ENCODE measurements at regions not wholly inside any gene's neighbourhood (a gene's known extent, or its start where the extent isn't known, plus 50 kb on each side); places are given as distances from the start of the nearest gene placed in this dataset.
A peak's percentile ranks its signal among the peaks of the same experiment; 100 is the strongest.
"Not testable (repeated sequence)": the region's sequence is repeated elsewhere in the genome, so short reads cannot be mapped to it uniquely, and the experiment has no call there.

- DNase-seq (ENCODE audit: low spot score) = no peak
- FAIRE-seq = no peak
These were observed 86.3 kb downstream of the NUS1 start for GRCh38 chr6:117761610-117762009.

- FAIRE-seq (no peak), DNase-seq (ENCODE audit: low spot score) (no peak)
These were observed 96.1 kb downstream of the NUS1 start for GRCh38 chr6:117771403-117771802.

- no peak for FAIRE-seq
- DNase-seq (ENCODE audit: low spot score) = peak; percentile 24
These were observed 101.2 kb downstream of the NUS1 start for GRCh38 chr6:117776441-117776840.

DNA sequence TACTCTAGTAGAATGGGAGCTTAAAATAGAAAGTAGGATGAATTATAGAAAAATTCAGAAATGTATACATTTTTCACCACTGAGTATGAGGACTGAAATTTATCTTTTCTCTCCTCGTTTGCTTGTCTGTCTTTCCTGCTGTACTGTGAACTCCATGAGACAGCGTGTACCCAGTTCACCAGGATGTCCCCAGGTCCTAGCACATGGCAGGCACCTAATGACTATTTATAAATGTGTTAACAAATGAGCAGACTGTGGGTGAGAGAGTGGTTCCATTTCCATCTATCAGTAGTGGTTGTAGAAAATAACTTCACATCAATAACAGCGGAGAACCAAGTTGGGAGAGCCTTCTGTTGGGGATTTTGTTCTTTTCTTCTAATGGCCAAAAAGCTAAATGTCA lies 106.3 kb downstream of the NUS1 start:
- no peak for FAIRE-seq
- DNase-seq (ENCODE audit: low spot score) = no peak

GRCh38 chr6:117783279-117783678 lies 108.0 kb downstream of the NUS1 start:
- DNase-seq (ENCODE audit: low spot score) (no peak), FAIRE-seq (no peak)

GRCh38 chr6:117791012-117791411 lies 115.7 kb downstream of the NUS1 start:
- DNase-seq (ENCODE audit: low spot score) = no peak
- no peak for FAIRE-seq

DNA sequence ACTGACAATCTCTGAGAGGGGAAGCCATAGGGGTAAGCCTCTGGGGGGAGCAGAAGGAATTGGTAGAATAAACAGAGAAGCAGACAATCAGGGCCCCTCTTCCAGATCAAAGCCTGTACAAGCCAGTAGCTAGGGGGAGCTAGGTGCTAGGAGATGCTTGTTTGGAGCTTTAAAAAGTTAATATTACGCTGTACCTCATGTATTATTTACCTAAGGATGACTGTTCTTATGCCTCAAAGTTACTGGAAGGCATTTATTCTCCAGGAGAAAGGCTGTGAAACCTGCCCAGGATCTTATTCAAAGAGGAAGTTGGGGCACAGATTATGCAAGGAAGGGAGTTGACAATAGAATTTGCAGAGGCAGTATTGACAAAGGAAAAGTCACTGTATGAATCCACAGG lies 111.8 kb upstream of the SLC35F1 start:
- no peak for FAIRE-seq
- DNase-seq (ENCODE audit: low spot score) = no peak

GRCh38 chr6:117798819-117799218 lies 108.2 kb upstream of the SLC35F1 start:
- not testable (repeated sequence) for DNase-seq (ENCODE audit: low spot score); FAIRE-seq

GRCh38 chr6:117810269-117810668 lies 96.8 kb upstream of the SLC35F1 start:
- FAIRE-seq = no peak
- DNase-seq (ENCODE audit: low spot score) = no peak

- no peak for DNase-seq (ENCODE audit: low spot score)
- FAIRE-seq = no peak
These were observed 89.6 kb upstream of the SLC35F1 start for GRCh38 chr6:117817499-117817898.

GRCh38 chr6:117817992-117818391 lies 89.1 kb upstream of the SLC35F1 start:
- FAIRE-seq = no peak
- no peak for DNase-seq (ENCODE audit: low spot score)

- DNase-seq (ENCODE audit: low spot score) (no peak), FAIRE-seq (no peak)
These were observed 88.6 kb upstream of the SLC35F1 start for GRCh38 chr6:117818449-117818848.

DNA sequence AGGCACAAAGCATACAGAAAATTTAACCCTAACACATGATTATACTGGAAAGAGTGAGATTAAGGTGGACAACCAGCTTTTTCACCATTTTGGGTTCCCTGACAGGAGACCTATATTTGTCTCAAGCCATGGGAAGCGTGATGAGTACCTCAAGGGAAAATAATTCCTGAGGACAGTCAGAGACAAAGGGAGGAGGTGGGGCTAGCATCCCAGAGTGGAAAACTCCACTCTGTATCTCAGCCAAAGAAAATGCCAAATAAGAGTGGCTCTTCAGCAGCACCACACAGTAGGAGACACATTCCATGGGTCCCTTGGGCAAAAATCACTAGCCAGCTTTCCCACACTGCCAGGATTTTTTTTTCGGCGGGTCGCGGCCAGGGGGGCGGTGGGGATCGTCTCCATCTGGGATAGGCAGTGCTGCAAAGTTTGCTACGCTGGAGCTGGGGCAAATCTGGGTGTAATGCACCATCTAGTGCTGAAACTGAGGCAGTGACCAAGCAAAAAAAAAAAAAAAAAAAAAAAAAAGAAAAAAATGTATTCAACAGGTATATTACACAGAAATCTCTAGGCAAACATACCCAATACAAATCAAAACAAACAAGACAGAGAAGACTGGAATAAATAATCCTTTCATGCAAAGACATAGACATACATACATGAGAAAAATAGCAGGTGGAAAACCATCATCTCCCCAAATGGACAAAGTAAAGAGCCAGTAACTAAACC lies 77.3 kb upstream of the SLC35F1 start:
- DNase-seq (ENCODE audit: low spot score) = peak; percentile 69
- FAIRE-seq = no peak

DNA sequence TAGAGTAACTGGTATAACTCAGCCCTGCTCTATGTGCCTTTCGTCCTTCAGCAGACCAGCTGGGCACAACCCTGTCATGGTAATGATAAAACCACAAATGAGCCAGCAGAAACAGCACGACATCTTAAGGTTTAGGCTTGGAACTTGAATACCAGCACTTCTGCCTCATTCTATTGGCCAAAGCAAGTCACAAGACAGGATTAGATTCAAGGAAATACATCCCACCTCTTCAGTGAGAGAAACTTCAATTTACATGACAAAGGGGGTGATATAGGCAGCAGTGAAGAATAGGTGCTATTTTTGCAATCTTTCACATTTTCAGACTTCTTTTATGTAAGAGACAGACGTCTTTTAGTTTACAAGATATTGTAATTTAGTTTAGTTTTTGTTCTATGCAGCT lies 69.8 kb upstream of the SLC35F1 start:
- no peak for DNase-seq (ENCODE audit: low spot score)
- FAIRE-seq = no peak

DNA sequence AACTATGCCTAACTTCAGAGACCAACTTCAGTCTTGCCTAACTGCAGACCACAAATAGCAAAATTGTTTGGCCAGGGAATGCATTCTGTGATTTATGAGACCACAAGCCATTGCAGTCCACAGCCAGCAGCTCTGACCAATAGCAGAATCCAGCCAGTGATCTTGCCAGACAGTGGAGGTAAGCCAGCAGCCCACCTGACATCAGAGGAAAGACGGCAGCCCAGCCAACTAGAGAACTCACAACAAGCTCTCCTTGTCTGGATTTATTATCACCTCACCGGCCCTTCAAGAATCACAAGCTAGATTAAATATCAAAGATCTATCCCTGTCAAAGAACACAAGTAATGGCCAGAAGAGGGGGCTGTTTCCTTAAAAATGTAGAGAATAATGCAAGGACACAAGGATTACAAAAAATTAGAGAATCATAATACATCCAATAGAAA lies 66.5 kb upstream of the SLC35F1 start:
- DNase-seq (ENCODE audit: low spot score) (peak; percentile 27), FAIRE-seq (no peak)

DNA sequence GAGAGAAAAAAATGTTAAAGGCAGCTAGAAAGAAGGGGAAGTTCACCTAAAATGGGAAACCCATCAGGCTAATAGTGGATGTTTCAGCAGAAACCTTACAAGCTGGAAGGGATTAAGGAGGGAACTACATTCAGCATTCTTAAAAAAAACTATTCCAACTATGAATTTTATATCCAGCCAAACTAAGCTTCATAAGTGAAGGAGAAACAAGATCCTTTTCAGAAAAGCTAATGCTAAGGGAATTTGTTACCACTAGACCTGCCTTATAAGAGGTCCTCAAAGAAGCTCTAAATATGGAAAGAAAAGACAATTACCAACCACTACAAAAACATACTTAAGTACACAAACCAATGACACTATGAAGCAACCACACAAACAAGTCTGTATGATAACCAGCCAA lies 59.2 kb upstream of the SLC35F1 start:
- FAIRE-seq (no peak), DNase-seq (ENCODE audit: low spot score) (no peak)

DNA sequence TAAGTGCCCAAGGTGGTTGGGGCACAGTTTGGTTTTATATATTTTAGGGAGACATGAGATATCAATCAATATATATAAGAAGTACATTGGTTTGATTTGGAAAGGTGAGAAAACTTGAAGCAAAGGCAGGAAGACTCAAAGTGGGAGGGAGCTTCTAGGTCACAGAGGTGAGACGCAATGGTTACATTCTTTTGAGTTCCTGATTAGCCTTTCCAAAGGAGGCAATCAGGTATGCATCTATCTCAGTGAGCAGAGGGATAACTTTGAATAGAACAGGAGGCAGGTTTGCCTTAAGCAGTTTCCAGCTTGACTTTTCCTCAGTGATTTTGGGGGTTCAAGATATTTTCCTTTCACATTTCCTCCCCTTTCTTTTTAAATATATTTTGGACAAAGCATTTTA lies 58.0 kb upstream of the SLC35F1 start:
- FAIRE-seq (no peak), DNase-seq (ENCODE audit: low spot score) (no peak)
